Activated T-cell treated with anti-CD3 and anti-CD28 coated beads, Interleukin-2, amount 50 U/mL, for 1 hour (primary cell): ENCODE measurements at regions not wholly inside any gene's neighbourhood (a gene's known extent, or its start where the extent isn't known, plus 50 kb on each side); places are given as distances from the start of the nearest gene placed in this dataset.
"Not testable (repeated sequence)": the region's sequence is repeated elsewhere in the genome, so short reads cannot be mapped to it uniquely, and the experiment has no call there.

Experiments
- DNase-seq: peaks from one replicate; pipeline ENCODE4 v3.0.0-alpha.2; 2020

GRCh38 chr1:165147799-165148198 is 208.7 kb downstream of the LMX1A start:
- no peak for DNase-seq

GRCh38 chr1:165144757-165145397 is 211.6 kb downstream of the LMX1A start:
- DNase-seq = no peak

GRCh38 chr1:165143437-165144065 is 213.0 kb downstream of the LMX1A start:
- peak; percentile 18 for DNase-seq

GRCh38 chr1:165138960-165139359 is 217.6 kb downstream of the LMX1A start:
- DNase-seq = no peak

GRCh38 chr1:165137551-165138316 is 218.8 kb downstream of the LMX1A start:
- DNase-seq = no peak

- DNase-seq = no peak
These were observed 222.1 kb downstream of the LMX1A start for GRCh38 chr1:165134431-165134830.

GRCh38 chr1:165129568-165130164 is 226.8 kb downstream of the LMX1A start:
- no peak for DNase-seq

- DNase-seq = no peak
These were observed 231.7 kb downstream of the LMX1A start for GRCh38 chr1:165124772-165125171.

- no peak for DNase-seq
These were observed 237.4 kb downstream of the LMX1A start for GRCh38 chr1:165119086-165119485.

GRCh38 chr1:165117482-165117881 is 239.0 kb downstream of the LMX1A start:
- no peak for DNase-seq

GRCh38 chr1:165116732-165117131 is 239.8 kb downstream of the LMX1A start:
- no peak for DNase-seq

GRCh38 chr1:165116171-165116570 is 240.3 kb downstream of the LMX1A start:
- no peak for DNase-seq

- DNase-seq = no peak
These were observed 241.6 kb downstream of the LMX1A start for GRCh38 chr1:165114889-165115285.

GRCh38 chr1:165114022-165114888 is 242.3 kb downstream of the LMX1A start:
- DNase-seq = no peak

GRCh38 chr1:165112260-165112659 is 244.3 kb downstream of the LMX1A start:
- DNase-seq = no peak

GRCh38 chr1:165109013-165109412 is 247.5 kb downstream of the LMX1A start:
- no peak for DNase-seq

- not testable (repeated sequence) for DNase-seq
These were observed 263.9 kb downstream of the LMX1A start for GRCh38 chr1:165092542-165093162.

- DNase-seq = no peak
These were observed 276.1 kb downstream of the LMX1A start for GRCh38 chr1:165080253-165080896.

GRCh38 chr1:165078391-165078790 is 278.1 kb downstream of the LMX1A start:
- no peak for DNase-seq

GRCh38 chr1:165075725-165076370 is 280.7 kb downstream of the LMX1A start:
- no peak for DNase-seq
